ENCODE measurements at regions not wholly inside any gene's neighbourhood (a gene's known extent, or its start where the extent isn't known, plus 50 kb on each side); places are given as distances from the start of the nearest gene placed in this dataset.

DNA sequence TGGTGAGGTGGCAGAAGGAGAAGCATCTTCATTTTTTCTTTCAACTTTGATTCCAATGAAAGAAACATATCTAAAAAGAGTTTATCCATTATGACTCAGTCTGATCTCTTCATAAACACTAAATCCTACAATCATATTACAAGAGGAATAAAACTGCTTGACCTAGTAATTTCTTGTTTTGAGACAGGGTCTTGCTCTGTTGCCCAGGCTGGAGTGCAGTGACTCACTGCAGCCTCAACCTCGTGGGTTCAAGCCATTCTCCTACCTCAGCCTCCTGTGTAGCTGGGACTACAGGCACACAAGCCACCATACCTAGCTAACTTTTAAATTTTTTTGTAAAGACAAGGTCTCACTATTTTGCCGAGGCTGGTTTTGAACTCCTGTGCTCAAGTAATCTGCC is 147.2 kb downstream of the NDUFA12 start:
- TF ChIP-seq, protein P1, sequence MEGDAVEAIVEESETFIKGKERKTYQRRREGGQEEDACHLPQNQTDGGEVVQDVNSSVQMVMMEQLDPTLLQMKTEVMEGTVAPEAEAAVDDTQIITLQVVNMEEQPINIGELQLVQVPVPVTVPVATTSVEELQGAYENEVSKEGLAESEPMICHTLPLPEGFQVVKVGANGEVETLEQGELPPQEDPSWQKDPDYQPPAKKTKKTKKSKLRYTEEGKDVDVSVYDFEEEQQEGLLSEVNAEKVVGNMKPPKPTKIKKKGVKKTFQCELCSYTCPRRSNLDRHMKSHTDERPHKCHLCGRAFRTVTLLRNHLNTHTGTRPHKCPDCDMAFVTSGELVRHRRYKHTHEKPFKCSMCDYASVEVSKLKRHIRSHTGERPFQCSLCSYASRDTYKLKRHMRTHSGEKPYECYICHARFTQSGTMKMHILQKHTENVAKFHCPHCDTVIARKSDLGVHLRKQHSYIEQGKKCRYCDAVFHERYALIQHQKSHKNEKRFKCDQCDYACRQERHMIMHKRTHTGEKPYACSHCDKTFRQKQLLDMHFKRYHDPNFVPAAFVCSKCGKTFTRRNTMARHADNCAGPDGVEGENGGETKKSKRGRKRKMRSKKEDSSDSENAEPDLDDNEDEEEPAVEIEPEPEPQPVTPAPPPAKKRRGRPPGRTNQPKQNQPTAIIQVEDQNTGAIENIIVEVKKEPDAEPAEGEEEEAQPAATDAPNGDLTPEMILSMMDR (IDR thresholded peaks at IDR 0.05; ENCODE audit: insufficient read depth, low read length, poor library complexity, severe bottlenecking): no peak
- no peak for TF ChIP-seq EZH2phosphoT487 (conservative IDR thresholded peaks at IDR 0.05; ENCODE audit: low read length)
